GM23248 (cell line): ENCODE measurements at regions not wholly inside any gene's neighbourhood (a gene's known extent, or its start where the extent isn't known, plus 50 kb on each side); places are given as distances from the start of the nearest gene placed in this dataset.

ENCODE experiments used
- EZH2 ChIP-seq: fragments of 200-600 bp; sonication (generic); IDR thresholded peaks from 2 replicates; pipeline ENCODE4 v1.6.1; 2018; ENCODE audit warnings: antibody characterized with exemption, mild to moderate bottlenecking; ENCODE audit not compliant: insufficient read depth, poor library complexity, severe bottlenecking
- EZH2phosphoT487 ChIP-seq: fragments of 200-600 bp; sonication (generic); IDR thresholded peaks from 2 replicates; pipeline ENCODE4 v1.6.1; 2018; ENCODE audit warnings: antibody characterized with exemption, moderate library complexity, mild to moderate bottlenecking, low read depth; ENCODE audit not compliant: insufficient read depth

DNA sequence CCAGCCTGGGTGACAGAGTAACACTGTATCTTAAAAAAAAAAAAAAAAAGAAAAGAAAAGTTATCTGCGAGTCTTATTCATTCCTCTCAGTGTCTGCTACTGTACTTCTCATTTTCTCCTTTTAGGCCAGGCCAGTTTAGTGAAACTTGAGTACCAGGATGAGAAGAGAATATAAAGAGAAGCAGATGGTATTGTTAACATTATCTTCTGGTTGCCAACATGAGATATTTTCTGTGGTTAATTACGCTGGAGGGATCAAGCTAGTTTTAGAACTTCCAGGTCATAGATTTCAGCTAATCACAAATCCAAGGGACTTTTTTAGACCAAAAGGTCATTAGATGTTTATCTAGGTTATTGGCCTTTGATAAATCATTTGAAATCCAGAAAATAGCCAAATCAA, 252.6 kb upstream of the SMIM30 start:
- TF ChIP-seq EZH2 (no peak), EZH2phosphoT487 (no peak)
